Activated CD4-positive, alpha-beta memory T cell treated with anti-CD3 and anti-CD28 coated beads, Interleukin-2, amount 10 ng/mL, durations not matched to agents 7 days and 5 days (primary cell): ENCODE measurements at regions not wholly inside any gene's neighbourhood (a gene's known extent, or its start where the extent isn't known, plus 50 kb on each side); places are given as distances from the start of the nearest gene placed in this dataset.
"Not testable (repeated sequence)": the region's sequence is repeated elsewhere in the genome, so short reads cannot be mapped to it uniquely, and the experiment has no call there.

ENCODE experiments used
- CTCF ChIA-PET: fragments of 350-600 bp; sonication (Branson Sonifier 250); formaldehyde crosslinking; loops from one replicate; lab custom pipeline; 2021; ENCODE audit warnings: antibody characterized with exemption, inconsistent platforms; lab: Charles Lee
- POLR2A ChIA-PET: fragments of 350-600 bp; sonication (Branson Sonifier 250); formaldehyde crosslinking; loops from one replicate; lab custom pipeline; 2021; ENCODE audit warnings: antibody characterized with exemption; lab: Charles Lee
- DNase-seq: peaks from one replicate; pipeline ENCODE4 v3.0.0-alpha.2; 2020
- H3K27ac Mint-ChIP-seq: one replicate; pipeline ENCODE4 v1.8.0; 2021; ENCODE audit warnings: mild to moderate bottlenecking, mixed read lengths
- H3K27me3 Mint-ChIP-seq: one replicate; pipeline ENCODE4 v1.8.0; 2021; ENCODE audit warnings: mixed read lengths
- H3K36me3 Mint-ChIP-seq: one replicate; pipeline ENCODE4 v1.8.0; 2021; ENCODE audit warnings: low read depth, mixed read lengths
- H3K4me1 Mint-ChIP-seq: one replicate; pipeline ENCODE4 v1.8.0; 2021; ENCODE audit warnings: mixed read lengths
- H3K4me3 Mint-ChIP-seq: one replicate; pipeline ENCODE4 v1.8.0; 2021; ENCODE audit warnings: mild to moderate bottlenecking, mixed read lengths
- H3K9me3 Mint-ChIP-seq: one replicate; pipeline ENCODE4 v1.8.0; 2021; ENCODE audit warnings: mixed read lengths

DNA sequence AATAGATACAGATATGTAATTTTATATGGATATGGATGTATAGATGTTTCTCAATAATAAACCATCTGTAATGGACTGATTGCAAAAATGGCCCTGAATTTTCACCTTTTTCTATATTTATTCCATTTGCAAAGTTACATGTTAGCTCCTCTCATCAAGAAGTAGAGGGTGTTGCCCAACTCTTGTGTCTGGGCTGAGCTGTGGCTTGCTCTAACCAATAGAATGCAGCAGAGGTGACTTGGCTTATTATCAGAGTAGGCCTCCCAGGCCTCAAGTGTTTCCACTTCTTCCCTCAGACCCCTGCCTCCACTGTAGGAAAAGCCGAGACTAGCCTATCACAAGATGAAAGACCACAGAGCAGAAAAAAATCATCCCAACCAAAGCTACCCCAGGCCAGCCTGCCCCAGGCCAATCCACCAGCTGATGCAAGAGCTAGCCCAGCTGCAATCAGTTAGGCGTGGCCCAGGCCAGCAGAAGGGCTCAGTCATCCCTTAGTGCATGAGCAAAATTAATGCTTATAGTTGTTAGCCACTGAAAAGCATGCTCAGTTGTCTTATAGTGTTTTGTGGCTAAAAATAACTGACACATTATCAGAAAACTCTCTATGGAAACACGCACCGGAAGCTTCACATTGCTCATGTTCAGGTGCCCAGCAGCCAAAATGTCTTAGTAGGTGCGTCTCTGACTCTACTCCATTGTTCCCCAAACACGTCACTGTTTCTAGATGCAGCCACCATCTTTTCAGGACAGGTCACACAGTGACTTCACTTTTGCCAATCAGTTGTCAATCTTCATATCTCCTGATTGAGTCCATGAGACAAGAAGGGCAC lies 464.0 kb downstream of the FBXO15 start:
- no peak for DNase-seq
- ChIA-PET CTCF (no interaction called here), POLR2A (no interaction called here)
- H3K27ac Mint-ChIP-seq, result no peak overlapping the region
- H3K9me3 Mint-ChIP-seq, result no peaks in the 10 kb centered on the region
- no peaks in the 10 kb centered on the region for H3K4me1 Mint-ChIP-seq
- no peak overlapping the region for H3K4me3 Mint-ChIP-seq
- no peaks in the 10 kb centered on the region for H3K36me3 Mint-ChIP-seq
- H3K27me3 Mint-ChIP-seq, result no peaks in the 10 kb centered on the region

DNA sequence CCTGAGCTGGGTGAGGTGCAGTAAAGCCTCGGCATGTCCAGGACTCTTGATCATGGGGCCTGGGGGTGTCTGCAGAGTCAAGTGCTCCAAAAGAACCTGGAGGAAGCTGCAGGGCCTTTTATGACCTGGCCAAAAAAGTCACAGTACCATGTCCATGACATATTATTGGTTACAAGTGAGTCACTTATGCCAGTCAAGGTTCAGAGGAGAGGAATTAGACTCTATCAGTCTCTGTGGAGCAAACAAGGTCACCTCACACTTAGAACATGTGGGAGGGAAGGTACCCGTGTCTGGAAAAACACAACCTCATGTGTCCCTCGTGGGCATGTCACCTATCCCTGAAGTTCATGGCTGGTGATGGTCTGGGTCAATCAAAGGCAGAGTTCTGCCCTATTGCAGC lies 465.7 kb downstream of the FBXO15 start:
- no peak for DNase-seq
- Mint-ChIP-seq H3K36me3 (no peaks in the 10 kb centered on the region), H3K4me3 (no peak overlapping the region), H3K4me1 (no peaks in the 10 kb centered on the region), H3K9me3 (no peaks in the 10 kb centered on the region), H3K27me3 (no peaks in the 10 kb centered on the region), H3K27ac (no peak overlapping the region)
- CTCF ChIA-PET, result no interaction called here
- POLR2A ChIA-PET, result no interaction called here

DNA sequence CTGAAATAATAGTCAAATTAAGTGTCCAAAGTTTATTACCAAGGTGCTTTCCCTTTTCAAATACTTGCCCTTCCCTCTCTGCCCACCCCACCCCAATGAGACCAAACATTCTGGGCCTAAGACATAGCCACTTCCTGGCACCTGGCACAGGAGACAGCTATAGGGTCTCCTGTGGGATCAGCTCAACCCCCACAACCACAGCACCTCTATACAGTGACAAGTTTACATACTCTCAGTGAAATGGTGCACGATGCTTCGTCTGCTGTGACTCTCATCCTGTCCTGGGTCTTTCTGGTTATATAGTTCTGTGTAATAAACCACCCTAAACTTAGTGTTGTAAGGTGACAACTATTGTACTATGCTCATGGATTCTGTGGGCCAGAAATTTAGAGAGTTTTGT lies 466.2 kb downstream of the FBXO15 start:
- no peaks in the 10 kb centered on the region for H3K4me1 Mint-ChIP-seq
- H3K27ac Mint-ChIP-seq, result no peak overlapping the region
- POLR2A ChIA-PET, result no interaction called here
- no peaks in the 10 kb centered on the region for H3K36me3 Mint-ChIP-seq
- no peak overlapping the region for H3K4me3 Mint-ChIP-seq
- no peaks in the 10 kb centered on the region for H3K9me3 Mint-ChIP-seq
- DNase-seq, result no peak
- no peaks in the 10 kb centered on the region for H3K27me3 Mint-ChIP-seq
- CTCF ChIA-PET, result no interaction called here

DNA sequence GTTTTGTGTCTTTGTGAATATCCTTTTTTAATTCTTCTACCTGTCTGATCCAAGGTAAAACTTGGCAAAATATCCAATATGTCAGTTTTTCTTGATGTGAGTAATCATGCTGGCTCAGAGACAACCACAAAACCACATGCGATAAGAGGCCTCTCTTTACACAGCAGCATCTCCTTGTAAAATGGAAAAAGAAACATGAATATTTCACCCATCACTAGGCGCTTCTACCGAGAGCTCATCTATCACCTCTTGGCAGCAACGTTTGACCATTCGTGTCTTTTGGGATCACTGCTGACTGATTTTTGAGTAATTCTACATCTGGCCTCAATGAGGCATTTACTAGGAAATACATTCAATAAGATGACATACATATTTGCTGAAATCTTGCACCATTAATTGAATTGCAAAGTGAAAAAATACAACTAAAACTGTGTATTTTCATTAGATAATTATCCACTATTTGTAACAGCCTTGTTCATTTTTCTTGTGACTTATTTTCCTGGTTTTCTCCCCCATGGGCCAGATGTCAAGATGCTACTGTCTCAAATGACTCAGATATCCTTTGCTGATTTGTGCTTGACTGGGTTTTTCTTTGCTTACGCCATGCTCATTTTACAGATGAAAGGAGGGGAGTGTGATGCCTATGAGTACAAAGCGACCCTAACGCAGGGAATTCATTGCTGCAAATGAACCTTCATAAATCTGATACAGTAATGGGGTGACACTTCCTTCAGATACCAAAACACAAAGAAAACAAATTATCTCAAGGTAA lies 467.5 kb downstream of the FBXO15 start:
- ChIA-PET CTCF (no interaction called here), POLR2A (no interaction called here)
- Mint-ChIP-seq H3K36me3 (no peaks in the 10 kb centered on the region), H3K27me3 (no peaks in the 10 kb centered on the region), H3K9me3 (no peaks in the 10 kb centered on the region), H3K4me1 (no peaks in the 10 kb centered on the region), H3K27ac (no peak overlapping the region), H3K4me3 (no peak overlapping the region)
- no peak for DNase-seq

DNA sequence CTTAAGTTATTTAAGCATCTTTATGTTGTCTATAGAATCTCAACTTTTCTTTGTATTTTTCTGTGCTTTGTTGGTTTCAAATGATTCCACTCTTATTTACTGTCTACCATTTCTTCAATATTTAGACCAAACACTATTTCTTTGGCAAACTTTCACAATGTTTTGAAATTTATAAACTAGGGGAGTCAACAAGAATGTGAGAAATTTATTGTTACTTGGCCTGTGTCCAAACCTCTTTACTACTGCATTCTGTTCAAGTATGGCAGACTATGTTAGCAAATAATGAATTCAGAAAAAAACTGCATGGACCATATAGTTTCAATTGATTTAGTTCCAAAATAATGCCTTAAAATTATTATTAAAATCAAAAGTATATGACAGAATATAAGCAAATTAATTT lies 470.2 kb downstream of the FBXO15 start:
- Mint-ChIP-seq H3K36me3 (no peaks in the 10 kb centered on the region), H3K4me3 (no peak overlapping the region), H3K4me1 (no peaks in the 10 kb centered on the region), H3K9me3 (peaks cover 2% of the 10 kb centered on the region), H3K27me3 (no peaks in the 10 kb centered on the region), H3K27ac (no peak overlapping the region)
- no peak for DNase-seq
- ChIA-PET CTCF (no interaction called here), POLR2A (no interaction called here)

DNA sequence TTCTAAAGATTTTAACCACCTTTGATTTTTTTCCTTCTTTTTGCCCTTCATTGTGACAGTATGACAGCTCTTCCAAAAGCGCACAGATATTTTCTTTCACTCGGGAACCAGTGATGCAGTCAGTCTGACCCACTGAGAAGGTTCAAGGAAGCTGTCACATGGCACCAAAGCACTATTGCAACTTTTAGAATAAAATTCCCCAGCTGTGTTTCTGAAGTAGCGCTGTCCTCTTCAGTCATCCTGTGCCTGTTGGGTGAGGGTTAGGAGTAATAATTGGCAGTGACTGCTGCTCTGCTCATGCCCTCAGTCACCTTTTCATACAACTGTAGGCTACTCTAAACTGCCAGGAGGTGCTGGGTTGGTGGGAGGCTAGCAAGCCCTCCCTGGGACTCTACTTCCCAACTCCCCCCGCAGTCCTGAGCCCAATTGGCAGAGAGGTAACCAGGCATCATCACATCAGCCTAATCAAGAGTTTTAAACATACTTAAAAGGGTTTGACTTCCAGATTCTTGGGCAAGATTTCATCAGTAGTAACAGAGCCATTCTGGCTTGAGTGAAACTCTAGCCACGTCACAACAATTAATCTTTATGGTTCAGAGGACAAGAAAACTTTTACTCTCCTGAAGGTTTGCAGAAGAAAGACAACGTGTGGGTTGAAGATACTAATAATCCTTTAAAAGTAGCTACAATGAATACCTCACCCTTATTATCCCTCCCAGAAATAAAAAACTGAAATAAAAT lies 473.3 kb downstream of the FBXO15 start:
- Mint-ChIP-seq H3K36me3 (no peaks in the 10 kb centered on the region), H3K4me1 (no peaks in the 10 kb centered on the region), H3K9me3 (peaks cover 2% of the 10 kb centered on the region), H3K27me3 (no peaks in the 10 kb centered on the region), H3K4me3 (no peak overlapping the region), H3K27ac (no peak overlapping the region)
- CTCF ChIA-PET, result no interaction called here
- POLR2A ChIA-PET, result no interaction called here
- no peak for DNase-seq

DNA sequence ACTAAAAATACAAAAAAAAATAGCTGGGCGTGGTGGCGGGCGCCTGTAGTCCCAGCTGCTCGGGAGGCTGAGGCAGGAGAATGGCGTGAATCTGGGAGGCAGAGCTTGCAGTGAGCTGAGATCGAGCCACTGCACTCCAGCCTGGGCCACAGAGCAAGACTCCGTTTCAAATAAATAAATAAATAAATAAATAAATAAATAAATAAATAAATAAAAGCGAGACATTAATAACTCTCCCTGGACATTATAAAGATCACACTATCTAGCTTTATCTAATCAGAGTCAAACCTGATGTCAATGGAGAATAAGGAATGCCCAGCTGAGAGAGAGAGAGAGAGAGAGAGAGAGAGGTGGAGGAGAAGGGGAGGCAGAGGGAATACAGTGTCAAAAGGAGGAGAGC lies 476.2 kb downstream of the FBXO15 start:
- H3K36me3 Mint-ChIP-seq, H3K27ac Mint-ChIP-seq, H3K4me3 Mint-ChIP-seq, DNase-seq, H3K4me1 Mint-ChIP-seq, CTCF ChIA-PET, H3K27me3 Mint-ChIP-seq, H3K9me3 Mint-ChIP-seq, POLR2A ChIA-PET: not testable (repeated sequence)

DNA sequence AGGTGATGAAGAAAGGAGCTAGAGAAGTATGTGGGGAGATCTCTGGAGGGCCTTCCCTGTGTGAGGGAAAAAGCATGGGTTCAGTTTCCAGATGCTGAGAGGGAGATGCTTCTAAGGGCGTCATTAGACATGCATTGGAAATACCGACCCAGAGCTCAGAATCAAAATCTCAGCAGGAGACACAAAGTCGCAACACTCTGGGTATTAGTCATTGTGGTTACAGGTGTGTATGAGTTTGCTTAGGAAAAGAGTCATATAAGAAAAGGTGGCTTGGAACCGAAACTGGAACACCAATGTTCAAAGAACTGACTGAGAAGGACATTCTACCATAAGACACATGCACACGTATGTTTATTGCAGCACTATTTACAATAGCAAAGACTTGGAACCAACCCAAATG lies 477.1 kb downstream of the FBXO15 start:
- no peak overlapping the region for H3K27ac Mint-ChIP-seq
- POLR2A ChIA-PET, result no interaction called here
- CTCF ChIA-PET, result no interaction called here

DNA sequence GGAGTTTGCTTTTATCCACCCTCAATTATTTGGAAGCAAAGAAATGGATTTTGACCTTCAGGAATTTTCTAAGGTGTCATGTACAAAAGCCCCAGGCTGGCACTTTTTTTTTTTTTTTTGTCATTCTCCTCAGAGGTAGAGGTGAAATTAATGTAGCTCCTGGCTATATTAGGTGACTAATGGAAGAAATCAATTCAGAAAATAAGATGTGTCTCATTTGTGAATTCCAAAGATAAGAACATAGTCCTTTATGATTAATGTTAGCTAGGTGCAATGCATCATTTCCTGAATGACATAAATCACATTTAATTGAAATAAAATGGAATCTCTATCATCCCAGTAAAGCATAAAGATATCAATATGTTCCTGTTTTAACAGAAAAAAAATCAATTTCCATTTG lies 477.6 kb downstream of the FBXO15 start:
- POLR2A ChIA-PET, result no interaction called here
- Mint-ChIP-seq H3K27ac (no peak overlapping the region), H3K27me3 (no peaks in the 10 kb centered on the region), H3K4me1 (no peaks in the 10 kb centered on the region), H3K36me3 (no peaks in the 10 kb centered on the region), H3K9me3 (peaks cover 2% of the 10 kb centered on the region), H3K4me3 (no peak overlapping the region)
- CTCF ChIA-PET, result no interaction called here
- DNase-seq, result no peak

More for the DNA sequence above, 477.1 kb downstream of the FBXO15 start:
- Mint-ChIP-seq H3K27me3 (no peaks in the 10 kb centered on the region), H3K4me3 (no peak overlapping the region), H3K4me1 (no peaks in the 10 kb centered on the region), H3K9me3 (peaks cover 2% of the 10 kb centered on the region), H3K36me3 (no peaks in the 10 kb centered on the region)
- DNase-seq, result no peak

DNA sequence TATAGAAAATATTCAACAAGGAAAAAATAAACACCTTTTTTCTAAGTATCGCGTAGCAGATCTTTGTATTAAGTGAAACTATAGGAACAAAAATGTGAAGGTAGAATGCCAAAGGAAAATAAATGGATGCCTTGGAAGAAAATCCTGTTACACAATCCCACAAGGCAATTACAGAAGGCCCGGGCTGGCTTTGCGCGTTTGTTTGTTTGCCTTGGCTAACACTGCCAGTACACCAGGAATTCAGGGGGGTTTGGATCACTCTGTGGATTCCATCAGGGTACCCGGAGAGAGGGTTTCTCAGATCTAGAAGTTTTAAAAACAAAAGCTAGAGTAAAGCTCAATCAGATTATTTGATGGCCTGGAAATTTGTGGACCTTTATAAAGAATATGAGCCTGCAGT lies 478.3 kb downstream of the FBXO15 start:
- Mint-ChIP-seq H3K4me3 (no peak overlapping the region), H3K27ac (no peak overlapping the region), H3K4me1 (no peaks in the 10 kb centered on the region), H3K27me3 (no peaks in the 10 kb centered on the region), H3K9me3 (peaks cover 2% of the 10 kb centered on the region), H3K36me3 (no peaks in the 10 kb centered on the region)
- no peak for DNase-seq
- POLR2A ChIA-PET, result no interaction called here
- CTCF ChIA-PET, result no interaction called here

DNA sequence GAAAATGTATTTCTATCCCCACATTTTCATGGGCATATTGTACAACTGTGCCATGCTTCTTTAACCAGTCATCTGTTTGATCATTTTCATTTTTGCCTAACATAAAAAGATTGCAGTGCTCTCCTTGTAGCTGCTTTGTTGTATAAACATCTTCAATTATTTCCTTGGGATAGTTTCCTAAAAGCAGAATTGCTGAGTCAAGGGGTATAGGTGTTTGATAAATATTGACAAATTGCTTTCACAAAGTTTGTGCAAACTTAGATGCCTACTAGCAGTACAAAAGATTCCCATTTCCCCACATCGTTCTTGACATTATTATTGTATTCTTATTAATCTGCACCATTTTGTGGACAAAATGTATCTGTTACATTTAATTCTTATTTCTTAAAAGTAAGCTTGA lies 479.6 kb downstream of the FBXO15 start:
- DNase-seq, result no peak
- Mint-ChIP-seq H3K9me3 (no peaks in the 10 kb centered on the region), H3K4me3 (no peak overlapping the region), H3K27me3 (no peaks in the 10 kb centered on the region), H3K36me3 (no peaks in the 10 kb centered on the region), H3K27ac (no peak overlapping the region), H3K4me1 (no peaks in the 10 kb centered on the region)
- ChIA-PET CTCF (no interaction called here), POLR2A (no interaction called here)

DNA sequence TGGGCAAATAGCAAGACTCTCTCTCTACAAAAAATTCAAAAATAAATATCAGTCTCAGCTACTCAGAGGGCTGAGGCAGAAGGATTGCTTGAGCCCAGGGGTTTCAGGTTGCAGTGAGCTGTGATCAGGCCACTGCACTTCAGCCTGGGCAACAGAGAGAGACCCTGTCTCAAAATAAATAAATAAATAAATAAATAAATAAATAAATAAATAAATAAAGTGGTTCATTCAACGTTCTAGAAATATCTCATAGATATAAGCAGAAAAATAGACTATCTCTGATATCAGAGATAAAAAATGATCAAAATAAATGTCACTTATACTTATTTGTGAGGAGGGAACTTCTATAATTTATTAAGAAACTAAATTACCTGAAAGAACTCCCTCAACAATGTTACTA lies 480.9 kb downstream of the FBXO15 start:
- ChIA-PET POLR2A (no interaction called here), CTCF (no interaction called here)
- Mint-ChIP-seq H3K4me3 (no peak overlapping the region), H3K9me3 (no peaks in the 10 kb centered on the region), H3K36me3 (no peaks in the 10 kb centered on the region), H3K27me3 (no peaks in the 10 kb centered on the region), H3K27ac (no peak overlapping the region), H3K4me1 (no peaks in the 10 kb centered on the region)
- no peak for DNase-seq

DNA sequence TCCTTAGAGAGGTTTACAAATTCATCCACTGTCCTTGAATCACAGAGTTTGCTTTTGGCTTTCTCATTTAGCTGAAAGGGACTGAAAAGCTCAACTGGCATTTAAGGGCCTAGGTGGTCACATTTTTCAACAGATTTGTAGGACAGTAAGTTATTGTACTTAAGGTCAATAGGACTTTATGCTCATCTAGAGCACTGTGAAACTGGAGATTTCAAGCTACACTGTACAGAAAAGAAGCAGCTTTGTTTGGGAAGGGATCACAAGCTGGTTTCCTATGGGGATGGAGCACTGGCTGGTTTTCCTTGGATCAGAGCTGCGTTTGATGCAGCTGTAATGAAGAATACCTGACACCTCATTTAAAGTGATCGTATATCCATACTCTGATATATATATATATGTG lies 482.7 kb downstream of the FBXO15 start:
- H3K36me3 Mint-ChIP-seq, result no peaks in the 10 kb centered on the region
- H3K4me1 Mint-ChIP-seq, result no peaks in the 10 kb centered on the region
- H3K9me3 Mint-ChIP-seq, result no peaks in the 10 kb centered on the region
- H3K27ac Mint-ChIP-seq, result no peak overlapping the region
- H3K4me3 Mint-ChIP-seq, result no peak overlapping the region
- ChIA-PET CTCF (no interaction called here), POLR2A (no interaction called here)
- no peak for DNase-seq
- no peaks in the 10 kb centered on the region for H3K27me3 Mint-ChIP-seq
